ENCODE measurements at regions not wholly inside any gene's neighbourhood (a gene's known extent, or its start where the extent isn't known, plus 50 kb on each side); places are given as distances from the start of the nearest gene placed in this dataset.

GRCh38 chr7:41203542-41203941, 499.3 kb downstream of the INHBA start:
- Histone ChIP-seq H3K4me1 (no peaks in the 10 kb centered on the region), H3K4me3 (no peak overlapping the region), H3K27me3 (ENCODE audit: low read depth) (no peaks in the 10 kb centered on the region), H3K36me3 (no peaks in the 10 kb centered on the region), H3K9me3 (no peaks in the 10 kb centered on the region), H3K27ac (no peak overlapping the region)
- intact Hi-C loops (cut with DNase I), result no loop called here
- no peak for DNase-seq
- no peak for TF ChIP-seq CTCF (IDR thresholded peaks at IDR 0.05)
- no peak for ATAC-seq

- H3K9me3 ChIP-seq, result no peaks in the 10 kb centered on the region
- no peak for DNase-seq
- H3K27me3 ChIP-seq (ENCODE audit: low read depth), result no peaks in the 10 kb centered on the region
- no peak overlapping the region for H3K4me3 ChIP-seq
- no peak for TF ChIP-seq CTCF (IDR thresholded peaks at IDR 0.05)
- no peak overlapping the region for H3K27ac ChIP-seq
- ATAC-seq, result no peak
- no peaks in the 10 kb centered on the region for H3K4me1 ChIP-seq
- intact Hi-C loops (cut with DNase I), result no loop called here
- H3K36me3 ChIP-seq, result no peaks in the 10 kb centered on the region
Observed at GRCh38 chr7:41201021-41201420, 501.9 kb downstream of the INHBA start.

GRCh38 chr7:41199136-41199535, 503.8 kb downstream of the INHBA start:
- intact Hi-C loops (cut with DNase I), result no loop called here
- no peak overlapping the region for H3K4me3 ChIP-seq
- H3K9me3 ChIP-seq, result no peaks in the 10 kb centered on the region
- H3K27ac ChIP-seq, result no peak overlapping the region
- no peaks in the 10 kb centered on the region for H3K36me3 ChIP-seq
- no peaks in the 10 kb centered on the region for H3K4me1 ChIP-seq
- no peaks in the 10 kb centered on the region for H3K27me3 ChIP-seq (ENCODE audit: low read depth)
- TF ChIP-seq CTCF (IDR thresholded peaks at IDR 0.05), result no peak
- DNase-seq (no peak), ATAC-seq (no peak)

GRCh38 chr7:41198502-41198901, 504.4 kb downstream of the INHBA start:
- DNase-seq, result no peak
- no peak for TF ChIP-seq CTCF (IDR thresholded peaks at IDR 0.05)
- no peaks in the 10 kb centered on the region for H3K4me1 ChIP-seq
- no peak overlapping the region for H3K4me3 ChIP-seq
- no peak for ATAC-seq
- no peaks in the 10 kb centered on the region for H3K27me3 ChIP-seq (ENCODE audit: low read depth)
- H3K36me3 ChIP-seq, result no peaks in the 10 kb centered on the region
- no peak overlapping the region for H3K27ac ChIP-seq
- no peaks in the 10 kb centered on the region for H3K9me3 ChIP-seq
- intact Hi-C loops (cut with DNase I), result no loop called here

GRCh38 chr7:41197769-41198168, 505.1 kb downstream of the INHBA start:
- H3K27ac ChIP-seq, result no peak overlapping the region
- no peak for DNase-seq
- intact Hi-C loops (cut with DNase I), result no loop called here
- no peak overlapping the region for H3K4me3 ChIP-seq
- no peaks in the 10 kb centered on the region for H3K9me3 ChIP-seq
- H3K4me1 ChIP-seq, result no peaks in the 10 kb centered on the region
- no peak for ATAC-seq
- no peaks in the 10 kb centered on the region for H3K36me3 ChIP-seq
- TF ChIP-seq CTCF (IDR thresholded peaks at IDR 0.05), result no peak
- H3K27me3 ChIP-seq (ENCODE audit: low read depth), result no peaks in the 10 kb centered on the region

GRCh38 chr7:41193738-41194282, 509.1 kb downstream of the INHBA start:
- DNase-seq (no peak), ATAC-seq (no peak)
- Histone ChIP-seq H3K4me1 (no peaks in the 10 kb centered on the region), H3K4me3 (no peak overlapping the region), H3K27ac (no peak overlapping the region), H3K36me3 (no peaks in the 10 kb centered on the region), H3K27me3 (ENCODE audit: low read depth) (no peaks in the 10 kb centered on the region), H3K9me3 (no peaks in the 10 kb centered on the region)
- TF ChIP-seq CTCF (IDR thresholded peaks at IDR 0.05), result no peak
- intact Hi-C loops (cut with DNase I), result no loop called here
